ENCODE measurements at regions not wholly inside any gene's neighbourhood (a gene's known extent, or its start where the extent isn't known, plus 50 kb on each side); places are given as distances from the start of the nearest gene placed in this dataset.

- H3K4me1 Mint-ChIP-seq (ENCODE audit: low read depth, unreplicated experiment): no peaks in the 10 kb centered on the region
- H3K4me2 ChIP-seq (ENCODE audit: low read length): no peak overlapping the region
- no peaks in the 10 kb centered on the region for H3K4me1 ChIP-seq (ENCODE audit: insufficient read depth, low read length)
- FAIRE-seq (no peak), DNase-seq (ENCODE audit: low read depth) (no peak)
- H3K4me3 ChIP-seq (ENCODE audit: insufficient read depth, low read depth, low read length): no peak overlapping the region
- no peaks in the 10 kb centered on the region for H3K36me3 Mint-ChIP-seq (ENCODE audit: low read depth, unreplicated experiment)
- no peaks in the 10 kb centered on the region for H4K20me1 ChIP-seq (ENCODE audit: insufficient read depth, low read length)
- no peak overlapping the region for H3K27ac Mint-ChIP-seq (ENCODE audit: unreplicated experiment)
- H3K36me3 ChIP-seq (ENCODE audit: insufficient read depth, low read length): no peaks in the 10 kb centered on the region
- H3K27me3 Mint-ChIP-seq (ENCODE audit: low read depth, unreplicated experiment): peaks cover 42% of the 10 kb centered on the region
- TF ChIP-seq EZH2 (IDR thresholded peaks at IDR 0.05; ENCODE audit: insufficient read depth, low read length): no peak
- TF ChIP-seq, protein P1, sequence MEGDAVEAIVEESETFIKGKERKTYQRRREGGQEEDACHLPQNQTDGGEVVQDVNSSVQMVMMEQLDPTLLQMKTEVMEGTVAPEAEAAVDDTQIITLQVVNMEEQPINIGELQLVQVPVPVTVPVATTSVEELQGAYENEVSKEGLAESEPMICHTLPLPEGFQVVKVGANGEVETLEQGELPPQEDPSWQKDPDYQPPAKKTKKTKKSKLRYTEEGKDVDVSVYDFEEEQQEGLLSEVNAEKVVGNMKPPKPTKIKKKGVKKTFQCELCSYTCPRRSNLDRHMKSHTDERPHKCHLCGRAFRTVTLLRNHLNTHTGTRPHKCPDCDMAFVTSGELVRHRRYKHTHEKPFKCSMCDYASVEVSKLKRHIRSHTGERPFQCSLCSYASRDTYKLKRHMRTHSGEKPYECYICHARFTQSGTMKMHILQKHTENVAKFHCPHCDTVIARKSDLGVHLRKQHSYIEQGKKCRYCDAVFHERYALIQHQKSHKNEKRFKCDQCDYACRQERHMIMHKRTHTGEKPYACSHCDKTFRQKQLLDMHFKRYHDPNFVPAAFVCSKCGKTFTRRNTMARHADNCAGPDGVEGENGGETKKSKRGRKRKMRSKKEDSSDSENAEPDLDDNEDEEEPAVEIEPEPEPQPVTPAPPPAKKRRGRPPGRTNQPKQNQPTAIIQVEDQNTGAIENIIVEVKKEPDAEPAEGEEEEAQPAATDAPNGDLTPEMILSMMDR (IDR thresholded peaks at IDR 0.05; ENCODE audit: insufficient read depth, low read depth, low read length): no peak
- H3K27me3 ChIP-seq (ENCODE audit: insufficient read depth, low read length): no peaks in the 10 kb centered on the region
- no peaks in the 10 kb centered on the region for H3K9me3 Mint-ChIP-seq (ENCODE audit: unreplicated experiment)
- no peaks in the 10 kb centered on the region for H3K9me3 ChIP-seq (ENCODE audit: insufficient read depth, low read depth, low read length)
- no peak overlapping the region for H3K4me3 Mint-ChIP-seq (ENCODE audit: unreplicated experiment)
- H3K27ac ChIP-seq (ENCODE audit: low read depth, low read length): no peak overlapping the region
- no peak overlapping the region for H3K9ac ChIP-seq (ENCODE audit: low read length)
- no peak overlapping the region for H2AFZ ChIP-seq (ENCODE audit: low read depth, low read length)
- no peaks in the 10 kb centered on the region for H3K79me2 ChIP-seq (ENCODE audit: insufficient read depth, low read length)
Measured at GRCh38 chr7:156145996-156146395, 333.7 kb upstream of the SHH start.

GRCh38 chr7:156145184-156145583 is 332.9 kb upstream of the SHH start:
- no peak for FAIRE-seq

GRCh38 chr7:156143683-156144082 is 331.4 kb upstream of the SHH start:
- Mint-ChIP-seq H3K4me3 (ENCODE audit: unreplicated experiment) (no peak overlapping the region), H3K9me3 (ENCODE audit: unreplicated experiment) (no peaks in the 10 kb centered on the region), H3K27ac (ENCODE audit: unreplicated experiment) (no peak overlapping the region), H3K4me1 (ENCODE audit: low read depth, unreplicated experiment) (no peaks in the 10 kb centered on the region), H3K27me3 (ENCODE audit: low read depth, unreplicated experiment) (peaks cover 52% of the 10 kb centered on the region), H3K36me3 (ENCODE audit: low read depth, unreplicated experiment) (no peaks in the 10 kb centered on the region)
- Histone ChIP-seq H3K4me2 (ENCODE audit: low read length) (no peak overlapping the region), H4K20me1 (ENCODE audit: insufficient read depth, low read length) (no peaks in the 10 kb centered on the region), H3K9ac (ENCODE audit: low read length) (no peak overlapping the region), H2AFZ (ENCODE audit: low read depth, low read length) (no peak overlapping the region), H3K27me3 (ENCODE audit: insufficient read depth, low read length) (no peaks in the 10 kb centered on the region), H3K9me3 (ENCODE audit: insufficient read depth, low read depth, low read length) (no peaks in the 10 kb centered on the region), H3K27ac (ENCODE audit: low read depth, low read length) (no peak overlapping the region), H3K79me2 (ENCODE audit: insufficient read depth, low read length) (no peaks in the 10 kb centered on the region), H3K36me3 (ENCODE audit: insufficient read depth, low read length) (no peaks in the 10 kb centered on the region), H3K4me1 (ENCODE audit: insufficient read depth, low read length) (no peaks in the 10 kb centered on the region), H3K4me3 (ENCODE audit: insufficient read depth, low read depth, low read length) (no peak overlapping the region)
- FAIRE-seq: no peak
- no peak for DNase-seq (ENCODE audit: low read depth)
- TF ChIP-seq EZH2 (IDR thresholded peaks at IDR 0.05; ENCODE audit: insufficient read depth, low read length): no peak
- TF ChIP-seq, protein P1 (IDR thresholded peaks at IDR 0.05; ENCODE audit: insufficient read depth, low read depth, low read length): no peak

More at GRCh38 chr7:156145184-156145583, 332.9 kb upstream of the SHH start:
- no peaks in the 10 kb centered on the region for H3K27me3 ChIP-seq (ENCODE audit: insufficient read depth, low read length)
- DNase-seq (ENCODE audit: low read depth): no peak
- H3K9ac ChIP-seq (ENCODE audit: low read length): no peak overlapping the region
- H3K27me3 Mint-ChIP-seq (ENCODE audit: low read depth, unreplicated experiment): peaks cover 45% of the 10 kb centered on the region
- no peaks in the 10 kb centered on the region for H3K9me3 ChIP-seq (ENCODE audit: insufficient read depth, low read depth, low read length)
- no peak overlapping the region for H3K27ac Mint-ChIP-seq (ENCODE audit: unreplicated experiment)
- H3K36me3 Mint-ChIP-seq (ENCODE audit: low read depth, unreplicated experiment): no peaks in the 10 kb centered on the region
- H3K4me3 Mint-ChIP-seq (ENCODE audit: unreplicated experiment): no peak overlapping the region
- no peak overlapping the region for H3K4me2 ChIP-seq (ENCODE audit: low read length)
- H3K36me3 ChIP-seq (ENCODE audit: insufficient read depth, low read length): no peaks in the 10 kb centered on the region
- H2AFZ ChIP-seq (ENCODE audit: low read depth, low read length): no peak overlapping the region
- no peaks in the 10 kb centered on the region for H3K9me3 Mint-ChIP-seq (ENCODE audit: unreplicated experiment)
- no peaks in the 10 kb centered on the region for H4K20me1 ChIP-seq (ENCODE audit: insufficient read depth, low read length)
- H3K79me2 ChIP-seq (ENCODE audit: insufficient read depth, low read length): no peaks in the 10 kb centered on the region
- no peak overlapping the region for H3K4me3 ChIP-seq (ENCODE audit: insufficient read depth, low read depth, low read length)
- no peak overlapping the region for H3K27ac ChIP-seq (ENCODE audit: low read depth, low read length)
- no peaks in the 10 kb centered on the region for H3K4me1 ChIP-seq (ENCODE audit: insufficient read depth, low read length)
- TF ChIP-seq, protein P1 (IDR thresholded peaks at IDR 0.05; ENCODE audit: insufficient read depth, low read depth, low read length): no peak
- no peak for TF ChIP-seq EZH2 (IDR thresholded peaks at IDR 0.05; ENCODE audit: insufficient read depth, low read length)
- H3K4me1 Mint-ChIP-seq (ENCODE audit: low read depth, unreplicated experiment): no peaks in the 10 kb centered on the region
